ENCODE measurements at regions not wholly inside any gene's neighbourhood (a gene's known extent, or its start where the extent isn't known, plus 50 kb on each side); places are given as distances from the start of the nearest gene placed in this dataset.

- Mint-ChIP-seq H3K27me3 (no peaks in the 10 kb centered on the region), H3K9me3 (peaks cover 5% of the 10 kb centered on the region), H3K4me1 (ENCODE audit: unreplicated experiment) (peaks cover 14% of the 10 kb centered on the region), H3K4me3 (no peak overlapping the region), H3K27ac (no peak overlapping the region), H3K36me3 (no peaks in the 10 kb centered on the region)
- TF ChIP-seq CTCF (conservative IDR thresholded peaks at IDR 0.05) = no peak
- no peak for DNase-seq (ENCODE audit: extremely low spot score, unreplicated experiment)
Observed at GRCh38 chr3:161798016-161798415, 301.4 kb downstream of the OTOL1 start.

GRCh38 chr3:161800985-161801559 lies 304.5 kb downstream of the OTOL1 start:
- Mint-ChIP-seq H3K9me3 (peaks cover 5% of the 10 kb centered on the region), H3K27ac (no peak overlapping the region), H3K27me3 (no peaks in the 10 kb centered on the region), H3K4me1 (ENCODE audit: unreplicated experiment) (peaks cover 4% of the 10 kb centered on the region), H3K4me3 (no peak overlapping the region), H3K36me3 (no peaks in the 10 kb centered on the region)
- DNase-seq (ENCODE audit: extremely low spot score, unreplicated experiment) = no peak
- TF ChIP-seq CTCF (conservative IDR thresholded peaks at IDR 0.05) = no peak

GRCh38 chr3:161818106-161818505 lies 321.5 kb downstream of the OTOL1 start:
- Mint-ChIP-seq H3K36me3 (no peaks in the 10 kb centered on the region), H3K4me1 (ENCODE audit: unreplicated experiment) (no peaks in the 10 kb centered on the region), H3K9me3 (peaks cover 4% of the 10 kb centered on the region)

GRCh38 chr3:161821591-161821990 lies 325.0 kb downstream of the OTOL1 start:
- no peaks in the 10 kb centered on the region for H3K4me1 Mint-ChIP-seq (ENCODE audit: unreplicated experiment)
- TF ChIP-seq CTCF (conservative IDR thresholded peaks at IDR 0.05) = no peak
- H3K27ac Mint-ChIP-seq = no peak overlapping the region
- no peaks in the 10 kb centered on the region for H3K36me3 Mint-ChIP-seq
- H3K9me3 Mint-ChIP-seq = peaks cover 4% of the 10 kb centered on the region
- peaks cover 31% of the 10 kb centered on the region for H3K27me3 Mint-ChIP-seq
- H3K4me3 Mint-ChIP-seq = no peak overlapping the region
- DNase-seq (ENCODE audit: extremely low spot score, unreplicated experiment) = no peak

More at GRCh38 chr3:161818106-161818505, 321.5 kb downstream of the OTOL1 start:
- no peak for TF ChIP-seq CTCF (conservative IDR thresholded peaks at IDR 0.05)
- no peak overlapping the region for H3K4me3 Mint-ChIP-seq
- H3K27me3 Mint-ChIP-seq = peaks cover 17% of the 10 kb centered on the region
- DNase-seq (ENCODE audit: extremely low spot score, unreplicated experiment) = no peak
- no peak overlapping the region for H3K27ac Mint-ChIP-seq

- Mint-ChIP-seq H3K9me3 (peaks cover 4% of the 10 kb centered on the region), H3K27me3 (peaks cover 33% of the 10 kb centered on the region), H3K4me3 (no peak overlapping the region), H3K36me3 (no peaks in the 10 kb centered on the region), H3K4me1 (ENCODE audit: unreplicated experiment) (no peaks in the 10 kb centered on the region), H3K27ac (no peak overlapping the region)
- no peak for TF ChIP-seq CTCF (conservative IDR thresholded peaks at IDR 0.05)
- no peak for DNase-seq (ENCODE audit: extremely low spot score, unreplicated experiment)
Observed at GRCh38 chr3:161822291-161822690, 325.7 kb downstream of the OTOL1 start.

GRCh38 chr3:161823910-161824309 lies 327.3 kb downstream of the OTOL1 start:
- Mint-ChIP-seq H3K27me3 (peaks cover 37% of the 10 kb centered on the region), H3K9me3 (peaks cover 4% of the 10 kb centered on the region), H3K27ac (no peak overlapping the region), H3K4me3 (no peak overlapping the region), H3K4me1 (ENCODE audit: unreplicated experiment) (no peaks in the 10 kb centered on the region), H3K36me3 (no peaks in the 10 kb centered on the region)
- DNase-seq (ENCODE audit: extremely low spot score, unreplicated experiment) = no peak
- TF ChIP-seq CTCF (conservative IDR thresholded peaks at IDR 0.05) = no peak

All from type B pancreatic cell (in vitro differentiated cells).